Esophagus muscularis mucosa (tissue), 4 donors: ENCODE measurements at regions not wholly inside any gene's neighbourhood (a gene's known extent, or its start where the extent isn't known, plus 50 kb on each side); places are given as distances from the start of the nearest gene placed in this dataset.

Experiments
- EP300 ChIP-seq: sonication (generic); formaldehyde crosslinking; IDR thresholded peaks from one replicate; pipeline ENCODE4 v1.6.1; 2017; ENCODE audit warnings: antibody characterized with exemption
- POLR2AphosphoS5 ChIP-seq, 2 donors: sonication (generic); formaldehyde crosslinking; IDR thresholded peaks; one replicate each; pipeline ENCODE4 v1.6.1; 2017; ENCODE audit warnings: antibody characterized with exemption in 2 of 2
- TF ChIP-seq, protein P1 (sequence below), 3 experiments: fragments of 200-600 bp in 2 of 3; fragments of 450-650 bp in 1 of 3; sonication (generic) in 2 of 3; IDR thresholded peaks; one replicate each; pipeline ENCODE4 v1.5.1; 2017 to 2019; ENCODE audit warnings: antibody characterized with exemption in 3 of 3, mild to moderate bottlenecking in 2 of 3, moderate library complexity in 1 of 3

DNA sequence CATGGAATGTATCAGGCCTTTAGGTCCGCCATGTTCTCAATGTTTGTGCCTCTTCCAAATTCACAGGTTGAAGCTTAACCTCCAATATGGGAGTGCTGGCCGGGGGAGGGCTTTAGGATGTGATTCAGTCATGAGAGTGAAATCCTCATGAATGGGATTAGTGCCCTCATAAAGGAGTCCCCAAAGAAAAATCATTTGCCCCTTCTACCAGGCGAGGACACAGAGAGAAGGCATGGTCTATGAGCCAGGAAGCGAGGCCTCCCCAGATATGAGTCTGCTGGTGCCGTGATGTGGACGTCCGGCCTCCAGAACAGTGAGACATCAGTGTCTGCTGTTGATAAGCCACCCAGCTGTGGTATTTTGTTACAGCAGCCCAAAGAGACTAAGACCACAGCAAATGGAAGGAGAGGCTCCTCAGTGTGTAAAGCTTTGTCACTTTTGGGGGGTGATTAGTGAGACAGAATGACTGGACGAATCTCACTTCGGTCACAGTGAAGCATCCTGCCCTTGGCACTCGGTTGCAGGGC, 231.3 kb upstream of the KLF6 start:
- TF ChIP-seq EP300 (no peak), POLR2AphosphoS5 (IDR thresholded peaks at IDR 0.05) (no peak)
- TF ChIP-seq, protein P1, sequence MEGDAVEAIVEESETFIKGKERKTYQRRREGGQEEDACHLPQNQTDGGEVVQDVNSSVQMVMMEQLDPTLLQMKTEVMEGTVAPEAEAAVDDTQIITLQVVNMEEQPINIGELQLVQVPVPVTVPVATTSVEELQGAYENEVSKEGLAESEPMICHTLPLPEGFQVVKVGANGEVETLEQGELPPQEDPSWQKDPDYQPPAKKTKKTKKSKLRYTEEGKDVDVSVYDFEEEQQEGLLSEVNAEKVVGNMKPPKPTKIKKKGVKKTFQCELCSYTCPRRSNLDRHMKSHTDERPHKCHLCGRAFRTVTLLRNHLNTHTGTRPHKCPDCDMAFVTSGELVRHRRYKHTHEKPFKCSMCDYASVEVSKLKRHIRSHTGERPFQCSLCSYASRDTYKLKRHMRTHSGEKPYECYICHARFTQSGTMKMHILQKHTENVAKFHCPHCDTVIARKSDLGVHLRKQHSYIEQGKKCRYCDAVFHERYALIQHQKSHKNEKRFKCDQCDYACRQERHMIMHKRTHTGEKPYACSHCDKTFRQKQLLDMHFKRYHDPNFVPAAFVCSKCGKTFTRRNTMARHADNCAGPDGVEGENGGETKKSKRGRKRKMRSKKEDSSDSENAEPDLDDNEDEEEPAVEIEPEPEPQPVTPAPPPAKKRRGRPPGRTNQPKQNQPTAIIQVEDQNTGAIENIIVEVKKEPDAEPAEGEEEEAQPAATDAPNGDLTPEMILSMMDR (IDR thresholded peaks at IDR 0.05): no peak
